Chondrocyte (in vitro differentiated cells): ENCODE measurements at regions not wholly inside any gene's neighbourhood (a gene's known extent, or its start where the extent isn't known, plus 50 kb on each side); places are given as distances from the start of the nearest gene placed in this dataset.

Experiments
- DNase-seq: peaks from one replicate; pipeline ENCODE4 v3.0.0; 2021; ENCODE audit warnings: mixed read lengths, low spot score
- H3K27ac Mint-ChIP-seq: one replicate; pipeline ENCODE4 v1.8.0; 2021; ENCODE audit warnings: mild to moderate bottlenecking, moderate library complexity, mixed read lengths; ENCODE audit not compliant: unreplicated experiment
- H3K27me3 Mint-ChIP-seq: 2 replicates; pipeline ENCODE4 v1.8.0; 2021; ENCODE audit warnings: low read depth, mixed read lengths
- H3K36me3 Mint-ChIP-seq: 2 replicates; pipeline ENCODE4 v1.8.0; 2021; ENCODE audit warnings: low read depth, mixed read lengths
- H3K4me1 Mint-ChIP-seq: 2 replicates; pipeline ENCODE4 v1.8.0; 2021; ENCODE audit warnings: low read depth, mild to moderate bottlenecking, mixed read lengths
- H3K4me3 Mint-ChIP-seq: one replicate; pipeline ENCODE4 v1.8.0; 2021; ENCODE audit warnings: mild to moderate bottlenecking, moderate library complexity, mixed read lengths; ENCODE audit not compliant: unreplicated experiment
- H3K9me3 Mint-ChIP-seq: 2 replicates; pipeline ENCODE4 v1.8.0; 2021; ENCODE audit warnings: low read depth, mixed read lengths
- CTCF ChIP-seq: fragments of 200-600 bp; sonication (generic); IDR thresholded peaks from 2 replicates; pipeline ENCODE4 v1.5.0; 2021; ENCODE audit warnings: antibody characterized with exemption, mild to moderate bottlenecking, moderate library complexity

DNA sequence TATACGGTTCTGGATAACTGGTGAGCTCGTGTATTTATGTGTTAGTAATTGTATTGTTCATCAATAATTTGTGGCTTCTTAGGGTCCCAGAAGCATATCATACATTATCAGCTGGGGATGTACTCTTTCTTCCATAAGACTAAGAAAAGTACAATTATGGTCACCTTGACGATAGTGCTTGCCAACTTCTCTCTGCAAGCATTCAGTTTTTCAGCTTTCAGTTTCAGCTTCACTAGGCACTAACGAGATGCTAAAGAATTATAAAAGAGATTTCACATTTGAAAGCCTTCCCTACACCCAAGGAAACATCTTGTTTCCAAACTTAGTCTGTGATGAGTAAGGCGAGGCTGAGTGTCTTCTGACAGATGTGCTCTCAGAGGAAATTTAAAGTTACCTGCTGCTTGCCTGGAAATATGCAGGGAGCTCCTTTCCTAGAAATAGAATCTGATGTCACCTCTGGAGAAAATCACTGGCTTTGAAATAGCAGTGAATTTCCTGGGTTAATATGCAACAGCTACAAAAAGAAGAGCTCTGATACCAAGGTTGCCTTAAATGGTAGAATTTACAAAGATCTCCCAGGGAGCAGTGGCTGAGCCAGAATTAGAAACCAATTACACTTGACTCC lies 1419.9 kb upstream of the TMEM132C start:
- no peak for TF ChIP-seq CTCF
- H3K4me3 Mint-ChIP-seq: no peak overlapping the region
- no peak overlapping the region for H3K27ac Mint-ChIP-seq
- H3K4me1 Mint-ChIP-seq: no peaks in the 10 kb centered on the region
- no peaks in the 10 kb centered on the region for H3K27me3 Mint-ChIP-seq
- no peak for DNase-seq
- peaks cover 36% of the 10 kb centered on the region for H3K9me3 Mint-ChIP-seq
- no peaks in the 10 kb centered on the region for H3K36me3 Mint-ChIP-seq

DNA sequence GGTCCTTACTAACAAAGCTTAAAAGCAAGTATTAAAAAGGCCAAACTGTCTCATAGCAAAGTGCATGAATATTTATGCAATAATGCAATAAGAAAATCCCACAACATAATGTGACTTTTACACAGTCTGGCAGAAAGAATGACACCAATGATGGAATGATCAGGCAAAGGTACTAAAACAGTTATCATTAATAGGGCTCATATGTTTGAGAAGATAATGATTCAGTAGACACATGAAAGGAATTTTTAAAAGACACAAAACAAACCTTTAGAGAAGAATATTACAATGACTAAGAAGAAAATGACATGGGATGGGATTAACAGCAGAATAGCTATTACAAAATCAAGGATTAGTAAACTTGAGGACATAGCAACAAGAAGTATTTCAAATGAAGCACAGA lies 1411.2 kb upstream of the TMEM132C start:
- Mint-ChIP-seq H3K27ac (no peak overlapping the region), H3K36me3 (no peaks in the 10 kb centered on the region), H3K4me1 (no peaks in the 10 kb centered on the region), H3K4me3 (no peak overlapping the region), H3K9me3 (peaks cover 5% of the 10 kb centered on the region), H3K27me3 (no peaks in the 10 kb centered on the region)
- DNase-seq: no peak
- no peak for TF ChIP-seq CTCF

- no peak for DNase-seq
- H3K4me1 Mint-ChIP-seq: no peaks in the 10 kb centered on the region
- no peaks in the 10 kb centered on the region for H3K36me3 Mint-ChIP-seq
- no peak for TF ChIP-seq CTCF
- peaks cover 5% of the 10 kb centered on the region for H3K9me3 Mint-ChIP-seq
- no peaks in the 10 kb centered on the region for H3K27me3 Mint-ChIP-seq
- H3K27ac Mint-ChIP-seq: no peak overlapping the region
- H3K4me3 Mint-ChIP-seq: no peak overlapping the region
Measured at GRCh38 chr12:126856958-126857357, 1410.0 kb upstream of the TMEM132C start.

DNA sequence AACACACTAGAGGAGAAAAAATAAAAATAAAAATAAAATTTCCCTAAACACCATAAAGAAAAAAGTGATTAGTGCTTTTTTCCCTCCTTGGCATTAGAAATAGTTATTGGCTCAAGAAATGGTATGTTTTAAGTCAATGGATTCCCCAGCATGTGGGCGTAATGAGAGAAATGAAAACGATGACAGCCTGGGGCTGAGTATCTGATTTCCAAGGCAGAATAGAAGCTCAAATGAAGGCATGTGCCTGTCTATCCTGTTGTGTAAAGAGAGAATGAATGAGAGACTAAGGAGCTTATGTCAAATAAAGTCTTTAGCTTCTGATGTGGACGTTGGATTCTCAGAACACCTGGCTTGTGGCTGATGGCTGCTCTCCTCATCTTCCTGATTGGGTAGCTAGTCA lies 1408.4 kb upstream of the TMEM132C start:
- DNase-seq: no peak
- Mint-ChIP-seq H3K9me3 (peaks cover 2% of the 10 kb centered on the region), H3K4me3 (no peak overlapping the region), H3K36me3 (no peaks in the 10 kb centered on the region), H3K27ac (no peak overlapping the region), H3K27me3 (no peaks in the 10 kb centered on the region), H3K4me1 (no peaks in the 10 kb centered on the region)
- TF ChIP-seq CTCF: no peak

- Mint-ChIP-seq H3K4me3 (no peak overlapping the region), H3K27ac (no peak overlapping the region), H3K27me3 (no peaks in the 10 kb centered on the region), H3K9me3 (peaks cover 10% of the 10 kb centered on the region), H3K36me3 (no peaks in the 10 kb centered on the region), H3K4me1 (no peaks in the 10 kb centered on the region)
- TF ChIP-seq CTCF: no peak
- DNase-seq: no peak
Measured at GRCh38 chr12:126860210-126860609, 1406.8 kb upstream of the TMEM132C start.
